ENCODE measurements at regions not wholly inside any gene's neighbourhood (a gene's known extent, or its start where the extent isn't known, plus 50 kb on each side); places are given as distances from the start of the nearest gene placed in this dataset.

- WGBS, 2 donors = 5 to 26% methylated on average over 1 of the region's 1 CpG
- Histone ChIP-seq H3K36me3 (replicated peaks in 1 of 2; ENCODE audit: insufficient read depth in 1 of 2, low read depth in 2 of 2) (no peaks in the 10 kb centered on the region), H3K27ac (no peak overlapping the region), H3K27me3 (no peaks in the 10 kb centered on the region), H3K4me3 (no peak overlapping the region), H3K9me3 (no peaks in the 10 kb centered on the region), H3K4me1 (no peaks in the 10 kb centered on the region)
- TF ChIP-seq, protein P1, sequence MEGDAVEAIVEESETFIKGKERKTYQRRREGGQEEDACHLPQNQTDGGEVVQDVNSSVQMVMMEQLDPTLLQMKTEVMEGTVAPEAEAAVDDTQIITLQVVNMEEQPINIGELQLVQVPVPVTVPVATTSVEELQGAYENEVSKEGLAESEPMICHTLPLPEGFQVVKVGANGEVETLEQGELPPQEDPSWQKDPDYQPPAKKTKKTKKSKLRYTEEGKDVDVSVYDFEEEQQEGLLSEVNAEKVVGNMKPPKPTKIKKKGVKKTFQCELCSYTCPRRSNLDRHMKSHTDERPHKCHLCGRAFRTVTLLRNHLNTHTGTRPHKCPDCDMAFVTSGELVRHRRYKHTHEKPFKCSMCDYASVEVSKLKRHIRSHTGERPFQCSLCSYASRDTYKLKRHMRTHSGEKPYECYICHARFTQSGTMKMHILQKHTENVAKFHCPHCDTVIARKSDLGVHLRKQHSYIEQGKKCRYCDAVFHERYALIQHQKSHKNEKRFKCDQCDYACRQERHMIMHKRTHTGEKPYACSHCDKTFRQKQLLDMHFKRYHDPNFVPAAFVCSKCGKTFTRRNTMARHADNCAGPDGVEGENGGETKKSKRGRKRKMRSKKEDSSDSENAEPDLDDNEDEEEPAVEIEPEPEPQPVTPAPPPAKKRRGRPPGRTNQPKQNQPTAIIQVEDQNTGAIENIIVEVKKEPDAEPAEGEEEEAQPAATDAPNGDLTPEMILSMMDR (IDR thresholded peaks at IDR 0.05) = no peak
- no peak for TF ChIP-seq POLR2A (IDR thresholded peaks at IDR 0.05)
- DNase-seq = no peak
- intact Hi-C loops (cut with DNase I) = no loop called here
- no peak for ATAC-seq
Measured at GRCh38 chr13:76331943-76332712, 554.1 kb downstream of the KCTD12 start.

DNA sequence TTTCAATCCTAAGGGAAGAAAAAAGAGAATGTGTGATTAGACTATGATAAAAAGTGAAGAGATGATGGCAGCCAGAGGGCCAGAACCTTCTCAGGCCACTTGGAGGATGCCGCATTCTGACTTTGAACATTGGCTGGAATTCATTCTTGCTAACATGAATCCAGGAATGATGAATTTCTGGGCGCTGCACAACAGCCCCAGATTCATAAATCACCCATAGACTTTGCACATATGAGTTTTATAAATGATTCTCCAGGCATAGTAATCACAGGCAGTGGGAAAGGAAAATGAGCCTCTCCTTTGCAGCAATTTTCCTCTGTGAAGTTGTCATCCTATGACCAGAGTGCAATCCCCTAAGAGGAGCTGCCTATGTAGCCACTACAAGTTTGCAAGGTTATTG is 555.4 kb downstream of the KCTD12 start:
- no peaks in the 10 kb centered on the region for H3K36me3 ChIP-seq (replicated peaks in 1 of 2; ENCODE audit: insufficient read depth in 1 of 2, low read depth in 2 of 2)
- DNase-seq = no peak
- H3K27ac ChIP-seq = no peak overlapping the region
- no peak for ATAC-seq
- H3K27me3 ChIP-seq = no peaks in the 10 kb centered on the region
- TF ChIP-seq POLR2A (IDR thresholded peaks at IDR 0.05) = no peak
- TF ChIP-seq, protein P1 (IDR thresholded peaks at IDR 0.05) = no peak
- WGBS, 2 donors = 77 to 80% methylated on average over 2 of the region's 2 CpGs
- H3K4me1 ChIP-seq = no peaks in the 10 kb centered on the region
- no peak overlapping the region for H3K4me3 ChIP-seq
- H3K9me3 ChIP-seq = no peaks in the 10 kb centered on the region
- intact Hi-C loops (cut with DNase I) = no loop called here

- ATAC-seq (no peak), DNase-seq (no peak)
- 51 to 53% methylated on average over 2 of the region's 2 CpGs for WGBS, 2 donors
- Histone ChIP-seq H3K36me3 (replicated peaks in 1 of 2; ENCODE audit: insufficient read depth in 1 of 2, low read depth in 2 of 2) (no peaks in the 10 kb centered on the region), H3K4me3 (no peak overlapping the region), H3K4me1 (no peaks in the 10 kb centered on the region), H3K9me3 (no peaks in the 10 kb centered on the region), H3K27ac (no peak overlapping the region), H3K27me3 (no peaks in the 10 kb centered on the region)
- TF ChIP-seq, protein P1 (IDR thresholded peaks at IDR 0.05) = no peak
- TF ChIP-seq POLR2A (IDR thresholded peaks at IDR 0.05) = no peak
- intact Hi-C loops (cut with DNase I) = no loop called here
Measured at GRCh38 chr13:76329866-76330580, 556.2 kb downstream of the KCTD12 start.

DNA sequence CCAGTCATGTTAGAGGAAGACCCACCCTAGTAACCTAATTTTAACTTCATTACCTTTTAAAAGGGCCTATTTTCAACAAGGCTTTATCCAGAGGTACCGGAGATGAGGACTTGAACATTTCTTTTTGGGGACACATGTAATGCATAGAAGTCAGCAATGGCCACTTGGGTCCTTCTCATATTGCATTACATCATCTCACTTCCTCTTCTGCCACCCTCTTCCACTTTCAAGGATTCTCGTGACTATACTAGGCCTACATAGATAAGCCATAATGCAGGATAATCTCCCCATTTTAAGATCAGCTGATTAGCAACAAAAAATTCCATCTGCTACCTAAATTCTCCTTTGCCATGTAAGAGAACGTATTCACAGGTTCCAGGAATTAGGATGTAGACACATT is 557.2 kb downstream of the KCTD12 start:
- ATAC-seq (no peak), DNase-seq (no peak)
- 81 to 87% methylated on average over 3 of the region's 3 CpGs for WGBS, 2 donors
- Histone ChIP-seq H3K27ac (no peak overlapping the region), H3K9me3 (no peaks in the 10 kb centered on the region), H3K27me3 (no peaks in the 10 kb centered on the region), H3K4me1 (no peaks in the 10 kb centered on the region), H3K36me3 (replicated peaks in 1 of 2; ENCODE audit: insufficient read depth in 1 of 2, low read depth in 2 of 2) (no peaks in the 10 kb centered on the region), H3K4me3 (no peak overlapping the region)
- TF ChIP-seq, protein P1 (IDR thresholded peaks at IDR 0.05) = no peak
- no peak for TF ChIP-seq POLR2A (IDR thresholded peaks at IDR 0.05)
- intact Hi-C loops (cut with DNase I) = no loop called here

Measured in body of pancreas (tissue), 4 donors.